CD14-positive monocyte (primary cell): ENCODE measurements at regions not wholly inside any gene's neighbourhood (a gene's known extent, or its start where the extent isn't known, plus 50 kb on each side); places are given as distances from the start of the nearest gene placed in this dataset.
"Not testable (repeated sequence)": the region's sequence is repeated elsewhere in the genome, so short reads cannot be mapped to it uniquely, and the experiment has no call there.

ENCODE experiments used
- DNase-seq, 3 donors: peaks; one replicate each; pipeline ENCODE4 v3.0.0-alpha.2; 2011 to 2022
- H2AFZ ChIP-seq: 2 replicates; pipeline ENCODE4 v1.6.0; 2012; ENCODE audit warnings: mild to moderate bottlenecking, low read depth, low read length, inconsistent platforms; ENCODE audit not compliant: insufficient read depth, poor library complexity, severe bottlenecking
- H3K27ac ChIP-seq, 2 donors: 1 replicate in 1 of 2; 2 replicates in 1 of 2; pipeline ENCODE4 v1.5.1; 2012 to 2013; ENCODE audit warnings: low read length in 2 of 2, control low read depth in 1 of 2, inconsistent platforms in 1 of 2, low read depth in 1 of 2, mild to moderate bottlenecking in 1 of 2
- H3K27me3 ChIP-seq, 2 donors: one replicate each; pipeline versions ENCODE4 v1.6.0 to v1.6.1; 2011 to 2013; ENCODE audit warnings: low read length in 2 of 2; ENCODE audit not compliant: control insufficient read depth in 2 of 2, insufficient read depth in 2 of 2
- H3K36me3 ChIP-seq, 2 donors: replicated peaks in 1 of 2; 1 replicate in 1 of 2; 2 replicates in 1 of 2; pipeline versions ENCODE4 v1.5.1 to v1.6.1; 2012 to 2013; ENCODE audit warnings: low read length in 2 of 2, control low read depth in 1 of 2, inconsistent platforms in 1 of 2, mild to moderate bottlenecking in 1 of 2; ENCODE audit not compliant: insufficient read depth in 2 of 2, control insufficient read depth in 1 of 2
- H3K4me1 ChIP-seq, 2 donors: 1 replicate in 1 of 2; 2 replicates in 1 of 2; pipeline versions ENCODE4 v1.5.1 to v1.6.1; 2012 to 2013; ENCODE audit warnings: low read length in 2 of 2, control low read depth in 1 of 2, inconsistent platforms in 1 of 2, mild to moderate bottlenecking in 1 of 2, moderate library complexity in 1 of 2; ENCODE audit not compliant: insufficient read depth in 2 of 2, control insufficient read depth in 1 of 2
- H3K4me2 ChIP-seq: replicated peaks from 2 replicates; pipeline ENCODE3; 2012; ENCODE audit warnings: low read length, moderate library complexity, mild to moderate bottlenecking; ENCODE audit not compliant: poor library complexity, severe bottlenecking; ENCODE audit errors: extremely low read depth
- H3K4me3 ChIP-seq, 3 experiments: fragments of 200-600 bp in 1 of 3; sonication (generic) in 1 of 3; replicated peaks in 1 of 3; 1 replicate in 2 of 3; 2 replicates in 1 of 3; pipeline ENCODE4 v1.5.1; 2011 to 2013; ENCODE audit warnings: low read length in 3 of 3, mild to moderate bottlenecking in 3 of 3, control low read depth in 2 of 3, low read depth in 2 of 3, inconsistent platforms in 1 of 3, moderate library complexity in 1 of 3
- H3K79me2 ChIP-seq: 2 replicates; pipeline ENCODE4 v1.6.0; 2012; ENCODE audit warnings: mild to moderate bottlenecking, control low read depth, inconsistent platforms, low read length, moderate library complexity; ENCODE audit not compliant: insufficient read depth
- H3K9ac ChIP-seq: 2 replicates; pipeline ENCODE4 v1.6.0; 2017; ENCODE audit warnings: low read length, mild to moderate bottlenecking; ENCODE audit not compliant: insufficient read depth, poor library complexity, severe bottlenecking
- H3K9me3 ChIP-seq, 2 donors: replicated peaks in 1 of 2; 1 replicate in 1 of 2; 2 replicates in 1 of 2; pipeline versions ENCODE4 v1.5.1 to v1.6.1; 2012 to 2013; ENCODE audit warnings: low read length in 2 of 2, control low read depth in 1 of 2; ENCODE audit not compliant: control insufficient read depth in 1 of 2, insufficient read depth in 1 of 2
- H4K20me1 ChIP-seq: 2 replicates; pipeline ENCODE4 v1.6.0; 2012; ENCODE audit warnings: mild to moderate bottlenecking, low read length, control low read depth, moderate library complexity; ENCODE audit not compliant: insufficient read depth
- H3K27ac Mint-ChIP-seq, 7 donors: one replicate each; pipeline ENCODE4 v1.8.0; 2020; ENCODE audit warnings: mild to moderate bottlenecking in 7 of 7, mixed read lengths in 7 of 7, moderate library complexity in 6 of 7, inconsistent platforms in 2 of 7
- H3K27me3 Mint-ChIP-seq, 3 donors: one replicate each; pipeline ENCODE4 v1.8.0; 2021 to 2022; ENCODE audit warnings: low read depth in 3 of 3, mild to moderate bottlenecking in 3 of 3, mixed read lengths in 3 of 3, moderate library complexity in 3 of 3, inconsistent platforms in 1 of 3
- H3K36me3 Mint-ChIP-seq, 2 donors: one replicate each; pipeline ENCODE4 v1.8.0; 2020; ENCODE audit warnings: mixed read lengths in 2 of 2, inconsistent platforms in 1 of 2, mild to moderate bottlenecking in 1 of 2
- H3K4me1 Mint-ChIP-seq: one replicate; pipeline ENCODE4 v1.8.0; 2020; ENCODE audit warnings: mild to moderate bottlenecking, mixed read lengths
- H3K4me3 Mint-ChIP-seq, 2 donors: one replicate each; pipeline ENCODE4 v1.8.0; 2020; ENCODE audit warnings: mild to moderate bottlenecking in 2 of 2, mixed read lengths in 2 of 2, moderate library complexity in 1 of 2
- H3K9me3 Mint-ChIP-seq, 7 donors: one replicate each; pipeline ENCODE4 v1.8.0; 2020 to 2022; ENCODE audit warnings: mixed read lengths in 7 of 7, mild to moderate bottlenecking in 6 of 7, moderate library complexity in 6 of 7, inconsistent platforms in 2 of 7
- CTCF ChIP-seq: fragments of 200-600 bp; IDR thresholded peaks from one replicate; pipeline ENCODE4 v1.8.0; 2022; ENCODE audit warnings: antibody characterized with exemption, mild to moderate bottlenecking
- WGBS: methylation state at CpG from one replicate; pipeline ENCODE4 v1.1.5; 2013; ENCODE audit warnings: missing lambda C conversion rate; ENCODE audit not compliant: insufficient coverage; 5-methylcytosine and 5-hydroxymethylcytosine counted together
- intact Hi-C, 2 donors: fragments of 100-400 bp; cut with micrococcal nuclease; formaldehyde crosslinking; loops; one replicate each; pipeline versions ENCODE4 v1.15.0 to v1.15.1; 2023

GRCh38 chr6:21759721-21760120, 166.2 kb downstream of the SOX4 start:
- intact Hi-C loops = no loop called here
- no peak for TF ChIP-seq CTCF
- H3K27me3 Mint-ChIP-seq = peaks cover 2 to 5% (median 3%) of the 10 kb centered on the region in 3 donors
- Histone ChIP-seq H3K4me2 (no peak overlapping the region), H3K36me3 (no peaks in the 10 kb centered on the region), H2AFZ (no peak overlapping the region), H3K9ac (no peak overlapping the region), H4K20me1 (no peaks in the 10 kb centered on the region), H3K4me3 (no peak overlapping the region), H3K79me2 (no peaks in the 10 kb centered on the region), H3K27ac (no peak overlapping the region), H3K27me3 (no peaks in the 10 kb centered on the region), H3K4me1 (no peaks in the 10 kb centered on the region), H3K9me3 (peaks cover 0 to 23% of the 10 kb centered on the region in 2 donors)
- H3K27ac Mint-ChIP-seq = no peak overlapping the region
- DNase-seq = no peak
- H3K36me3 Mint-ChIP-seq = no peaks in the 10 kb centered on the region
- H3K9me3 Mint-ChIP-seq = peaks cover 10 to 21% (median 17%) of the 10 kb centered on the region in 7 donors
- no CpG with 5 or more reads among the region's 5 CpGs for WGBS
- no peak overlapping the region for H3K4me3 Mint-ChIP-seq
- H3K4me1 Mint-ChIP-seq = peaks cover 4% of the 10 kb centered on the region

GRCh38 chr6:21761053-21761730, 167.6 kb downstream of the SOX4 start:
- H3K27ac ChIP-seq, H3K4me1 Mint-ChIP-seq, H3K4me2 ChIP-seq, H4K20me1 ChIP-seq, DNase-seq, H3K4me3 ChIP-seq, H3K4me3 Mint-ChIP-seq, H3K27me3 ChIP-seq, H3K79me2 ChIP-seq, intact Hi-C loops, H3K36me3 ChIP-seq, H3K36me3 Mint-ChIP-seq, H2AFZ ChIP-seq, H3K4me1 ChIP-seq, H3K9ac ChIP-seq, H3K27me3 Mint-ChIP-seq: not testable (repeated sequence)
- WGBS = 94% methylated on average over 26 of the region's 41 CpGs
- Mint-ChIP-seq H3K27ac (peak overlapping the region in 1 of 7 donors; percentile 40), H3K9me3 (peaks cover 10 to 21% (median 17%) of the 10 kb centered on the region in 7 donors)
- peaks cover 0 to 23% of the 10 kb centered on the region in 2 donors for H3K9me3 ChIP-seq
